LNCAP (cell line): ENCODE measurements at regions not wholly inside any gene's neighbourhood (a gene's known extent, or its start where the extent isn't known, plus 50 kb on each side); places are given as distances from the start of the nearest gene placed in this dataset.

Experiments
- TF ChIP-seq, protein P1 (sequence below): fragments of 450-650 bp; IDR thresholded peaks from 2 replicates; pipeline ENCODE4 v1.5.1; 2017; ENCODE audit warnings: mild to moderate bottlenecking

- TF ChIP-seq, protein P1, sequence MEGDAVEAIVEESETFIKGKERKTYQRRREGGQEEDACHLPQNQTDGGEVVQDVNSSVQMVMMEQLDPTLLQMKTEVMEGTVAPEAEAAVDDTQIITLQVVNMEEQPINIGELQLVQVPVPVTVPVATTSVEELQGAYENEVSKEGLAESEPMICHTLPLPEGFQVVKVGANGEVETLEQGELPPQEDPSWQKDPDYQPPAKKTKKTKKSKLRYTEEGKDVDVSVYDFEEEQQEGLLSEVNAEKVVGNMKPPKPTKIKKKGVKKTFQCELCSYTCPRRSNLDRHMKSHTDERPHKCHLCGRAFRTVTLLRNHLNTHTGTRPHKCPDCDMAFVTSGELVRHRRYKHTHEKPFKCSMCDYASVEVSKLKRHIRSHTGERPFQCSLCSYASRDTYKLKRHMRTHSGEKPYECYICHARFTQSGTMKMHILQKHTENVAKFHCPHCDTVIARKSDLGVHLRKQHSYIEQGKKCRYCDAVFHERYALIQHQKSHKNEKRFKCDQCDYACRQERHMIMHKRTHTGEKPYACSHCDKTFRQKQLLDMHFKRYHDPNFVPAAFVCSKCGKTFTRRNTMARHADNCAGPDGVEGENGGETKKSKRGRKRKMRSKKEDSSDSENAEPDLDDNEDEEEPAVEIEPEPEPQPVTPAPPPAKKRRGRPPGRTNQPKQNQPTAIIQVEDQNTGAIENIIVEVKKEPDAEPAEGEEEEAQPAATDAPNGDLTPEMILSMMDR, result no peak
Measured at GRCh38 chrX:84611843-84612636, 109.8 kb upstream of the HDX start.

DNA sequence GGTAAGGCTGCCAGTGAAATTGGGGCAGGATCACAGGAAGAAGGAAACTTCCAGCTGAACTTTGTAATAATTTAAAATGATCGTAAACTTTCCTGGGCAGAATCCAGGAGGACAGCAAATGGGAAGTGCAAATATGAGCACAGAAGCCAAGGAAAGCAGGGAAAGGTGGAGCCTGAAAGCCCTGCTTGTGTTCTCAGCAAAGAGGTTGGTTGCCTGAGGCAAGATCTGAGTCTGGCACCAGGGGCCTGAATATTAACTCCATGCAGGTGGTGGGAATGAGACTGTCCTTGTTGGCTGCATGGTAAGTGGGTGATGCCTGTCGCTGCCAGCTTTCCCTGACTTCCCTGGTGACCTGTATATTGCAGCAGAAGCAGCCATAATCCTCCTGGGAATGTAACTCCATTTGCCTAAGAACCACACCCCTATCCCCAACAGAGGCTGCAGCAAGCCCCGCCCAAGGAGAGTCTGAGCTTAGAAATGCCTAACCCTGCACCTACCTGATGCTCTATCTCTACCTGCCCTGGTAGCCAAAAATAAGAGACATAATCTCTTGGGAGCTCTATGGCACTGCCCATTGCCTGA is 132.0 kb upstream of the HDX start:
- TF ChIP-seq, protein P1, result no peak

- TF ChIP-seq, protein P1, result no peak
Measured at GRCh38 chrX:84666086-84666485, 163.8 kb upstream of the HDX start.

DNA sequence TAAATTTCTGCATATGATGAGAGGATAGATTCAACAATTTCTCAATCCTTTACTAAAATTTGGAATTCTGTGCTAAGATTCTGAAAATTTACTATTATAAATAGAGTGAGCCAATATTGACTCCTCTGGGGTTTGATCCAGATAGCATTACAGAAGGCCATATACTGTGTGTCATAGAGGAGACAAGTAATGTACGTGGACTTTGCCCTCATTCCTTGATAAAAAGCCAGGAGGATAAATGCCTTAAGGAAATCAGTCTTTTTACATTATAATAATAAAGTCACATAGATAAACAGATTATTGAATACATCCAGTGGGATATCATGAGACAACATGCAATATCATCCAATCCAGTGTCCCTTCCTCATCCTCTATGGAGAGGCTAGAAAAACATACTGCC is 188.0 kb upstream of the HDX start:
- TF ChIP-seq, protein P1, result no peak

DNA sequence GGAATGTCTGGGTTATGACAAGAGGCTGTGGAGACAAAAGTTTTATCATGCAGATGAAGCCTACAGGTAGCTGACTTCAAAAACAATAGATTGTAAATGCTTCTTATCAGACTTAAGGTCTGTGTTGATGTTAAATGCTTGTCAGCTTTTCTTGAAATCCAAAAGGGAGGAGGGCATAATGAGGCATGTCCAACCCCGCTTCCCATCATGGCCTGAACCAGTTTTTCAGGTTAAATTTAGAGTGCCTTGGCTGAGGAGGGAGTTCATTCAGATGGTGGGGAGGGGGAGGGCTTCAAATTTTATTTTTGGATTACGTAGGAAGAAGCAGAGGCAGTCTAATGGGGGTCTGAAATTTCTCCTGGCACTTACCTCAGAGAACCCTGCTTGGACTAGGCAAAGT is 207.7 kb upstream of the HDX start:
- TF ChIP-seq, protein P1, result no peak

- TF ChIP-seq, protein P1, result no peak
Measured at GRCh38 chrX:84710611-84711010, 208.4 kb upstream of the HDX start.

DNA sequence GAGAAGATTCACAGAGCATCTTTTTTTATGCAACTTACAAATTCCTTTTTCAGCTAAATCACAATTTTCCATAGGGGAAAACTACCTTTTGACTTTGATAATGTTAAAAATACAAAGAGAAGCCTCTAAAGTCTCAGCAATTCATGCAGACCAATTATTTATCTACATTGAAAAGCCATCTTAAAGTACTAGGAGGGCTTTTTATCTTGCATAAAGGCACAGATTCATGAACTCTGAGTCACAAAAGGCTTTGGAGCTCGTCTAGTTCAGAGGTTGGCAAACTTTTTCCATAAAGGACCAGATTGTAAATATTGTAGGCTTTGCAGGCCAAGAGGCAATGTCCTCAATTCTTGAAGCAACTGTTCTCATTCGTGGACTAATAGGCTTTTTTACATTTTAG is 210.4 kb upstream of the HDX start:
- TF ChIP-seq, protein P1, result no peak
